ENCODE measurements at regions not wholly inside any gene's neighbourhood (a gene's known extent, or its start where the extent isn't known, plus 50 kb on each side); places are given as distances from the start of the nearest gene placed in this dataset.

- TF ChIP-seq CTCF (IDR thresholded peaks at IDR 0.05) (no peak), POLR2A (IDR thresholded peaks at IDR 0.05) (no peak)
These were observed 322.2 kb upstream of the DDX18 start for GRCh38 chr2:117492209-117492851.

Data from Peyer's patch (tissue), 4 donors.